ENCODE measurements at regions not wholly inside any gene's neighbourhood (a gene's known extent, or its start where the extent isn't known, plus 50 kb on each side); places are given as distances from the start of the nearest gene placed in this dataset.

DNA sequence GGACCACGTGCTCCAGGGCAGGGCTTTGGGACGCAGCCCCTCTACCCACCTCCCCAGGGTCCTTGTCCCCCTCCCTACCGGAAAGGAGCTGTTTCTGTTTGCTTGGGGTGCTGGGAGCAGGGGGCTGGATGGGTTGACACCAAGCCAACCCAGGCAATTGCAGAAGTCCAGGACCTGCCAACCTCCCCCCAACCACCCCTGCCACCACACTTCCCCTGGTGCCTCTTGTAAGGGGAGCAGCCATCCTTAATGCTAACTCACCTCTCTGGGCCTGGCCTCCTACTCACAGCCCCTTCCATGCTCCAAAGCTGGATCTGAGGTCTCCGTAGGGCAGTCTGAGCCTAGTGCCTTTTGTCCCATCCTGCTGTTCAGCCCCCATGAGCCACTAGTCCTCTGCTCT lies 631.9 kb downstream of the BCOR start:
- Histone ChIP-seq H3K4me3 (no peak overlapping the region), H3K27ac (no peak overlapping the region)
- DNase-seq (ENCODE audit: low spot score), result no peak
- TF ChIP-seq, protein P1, sequence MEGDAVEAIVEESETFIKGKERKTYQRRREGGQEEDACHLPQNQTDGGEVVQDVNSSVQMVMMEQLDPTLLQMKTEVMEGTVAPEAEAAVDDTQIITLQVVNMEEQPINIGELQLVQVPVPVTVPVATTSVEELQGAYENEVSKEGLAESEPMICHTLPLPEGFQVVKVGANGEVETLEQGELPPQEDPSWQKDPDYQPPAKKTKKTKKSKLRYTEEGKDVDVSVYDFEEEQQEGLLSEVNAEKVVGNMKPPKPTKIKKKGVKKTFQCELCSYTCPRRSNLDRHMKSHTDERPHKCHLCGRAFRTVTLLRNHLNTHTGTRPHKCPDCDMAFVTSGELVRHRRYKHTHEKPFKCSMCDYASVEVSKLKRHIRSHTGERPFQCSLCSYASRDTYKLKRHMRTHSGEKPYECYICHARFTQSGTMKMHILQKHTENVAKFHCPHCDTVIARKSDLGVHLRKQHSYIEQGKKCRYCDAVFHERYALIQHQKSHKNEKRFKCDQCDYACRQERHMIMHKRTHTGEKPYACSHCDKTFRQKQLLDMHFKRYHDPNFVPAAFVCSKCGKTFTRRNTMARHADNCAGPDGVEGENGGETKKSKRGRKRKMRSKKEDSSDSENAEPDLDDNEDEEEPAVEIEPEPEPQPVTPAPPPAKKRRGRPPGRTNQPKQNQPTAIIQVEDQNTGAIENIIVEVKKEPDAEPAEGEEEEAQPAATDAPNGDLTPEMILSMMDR (IDR thresholded peaks at IDR 0.05), result no peak

DNA sequence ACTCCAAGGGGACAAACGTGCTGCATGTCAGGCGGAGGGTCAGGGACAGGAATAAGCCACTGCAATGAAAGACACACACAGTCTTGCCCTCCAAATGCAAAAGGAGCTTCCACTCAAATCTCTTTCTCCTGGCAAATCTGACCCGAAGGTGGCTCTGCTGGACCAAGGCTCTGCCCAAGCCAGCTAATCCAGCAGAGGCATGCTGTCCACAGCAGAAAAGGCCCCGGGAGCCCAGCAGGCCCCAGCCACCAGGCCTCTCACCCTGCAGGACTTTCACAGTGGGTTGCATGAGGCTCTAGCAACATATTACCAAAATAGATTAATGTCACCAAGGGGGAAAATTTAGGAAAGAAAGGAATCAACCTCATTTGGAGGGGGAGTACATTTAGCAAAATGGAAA lies 628.6 kb downstream of the BCOR start:
- no peak for DNase-seq (ENCODE audit: low spot score)
- TF ChIP-seq, protein P1 (IDR thresholded peaks at IDR 0.05), result no peak
- H3K4me3 ChIP-seq, result no peak overlapping the region
- H3K27ac ChIP-seq, result no peak overlapping the region

DNA sequence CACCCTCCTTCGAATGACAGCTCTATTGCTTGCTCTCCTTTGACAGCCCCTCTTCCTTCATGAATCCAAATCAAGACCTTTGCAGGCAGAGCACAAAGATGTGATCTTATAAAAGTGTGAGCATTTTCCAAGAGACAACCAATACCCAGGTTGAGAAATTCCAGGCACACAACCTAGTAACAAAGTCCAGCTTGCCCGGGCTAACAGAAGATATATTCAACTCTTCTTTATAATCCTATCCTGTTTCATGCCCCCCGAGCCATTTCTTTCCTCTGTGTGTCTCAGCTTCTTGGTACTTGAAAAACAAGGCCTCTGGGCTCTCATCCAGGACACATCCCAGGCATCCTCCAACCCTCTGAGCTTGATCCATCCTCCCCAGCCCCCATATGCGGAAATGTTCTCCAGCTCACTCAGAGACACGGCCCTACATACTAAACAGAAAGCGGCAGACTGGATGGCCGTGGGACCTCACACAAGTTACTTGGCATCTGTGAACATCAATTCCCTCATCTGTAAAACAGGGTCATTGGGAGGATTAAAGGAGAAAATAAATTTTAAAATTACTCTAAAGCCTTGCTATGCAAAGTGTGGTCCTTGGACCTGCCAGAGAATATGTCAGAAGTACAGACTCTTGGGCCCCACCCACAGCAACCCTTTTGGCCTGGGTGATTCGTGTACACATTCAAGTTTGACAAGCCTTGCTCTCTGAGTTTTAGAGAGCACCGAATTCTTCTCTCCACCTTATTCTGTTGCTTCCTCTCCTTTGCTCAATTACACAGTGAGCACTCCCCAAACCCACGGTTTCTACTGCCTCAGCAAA lies 627.0 kb downstream of the BCOR start:
- TF ChIP-seq, protein P1 (IDR thresholded peaks at IDR 0.05), result no peak
- DNase-seq (ENCODE audit: low spot score), result no peak
- peak overlapping the region in 1 of 2 donors; percentile 25 for H3K27ac ChIP-seq
- no peak overlapping the region for H3K4me3 ChIP-seq

DNA sequence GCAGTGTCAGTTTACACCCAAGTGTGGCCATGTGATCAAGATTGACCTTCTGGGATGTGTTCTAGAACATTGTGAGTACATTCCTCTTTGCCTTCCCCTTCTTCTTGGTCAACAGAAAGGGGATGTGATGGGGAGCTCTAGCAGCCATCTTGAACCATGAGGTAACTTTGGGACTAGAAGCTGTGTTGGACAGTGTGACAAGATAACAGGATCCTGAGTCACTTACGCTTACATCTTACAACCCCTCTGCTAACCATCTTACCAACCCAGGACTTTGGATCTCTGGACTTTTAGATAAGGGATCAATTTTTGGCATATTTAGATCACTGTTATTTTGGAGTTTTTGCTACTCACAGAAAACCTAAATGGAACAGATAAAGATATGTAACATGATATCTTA lies 625.6 kb downstream of the BCOR start:
- H3K27ac ChIP-seq, result no peak overlapping the region
- H3K4me3 ChIP-seq, result no peak overlapping the region
- no peak for DNase-seq (ENCODE audit: low spot score)
- TF ChIP-seq, protein P1 (IDR thresholded peaks at IDR 0.05), result no peak

DNA sequence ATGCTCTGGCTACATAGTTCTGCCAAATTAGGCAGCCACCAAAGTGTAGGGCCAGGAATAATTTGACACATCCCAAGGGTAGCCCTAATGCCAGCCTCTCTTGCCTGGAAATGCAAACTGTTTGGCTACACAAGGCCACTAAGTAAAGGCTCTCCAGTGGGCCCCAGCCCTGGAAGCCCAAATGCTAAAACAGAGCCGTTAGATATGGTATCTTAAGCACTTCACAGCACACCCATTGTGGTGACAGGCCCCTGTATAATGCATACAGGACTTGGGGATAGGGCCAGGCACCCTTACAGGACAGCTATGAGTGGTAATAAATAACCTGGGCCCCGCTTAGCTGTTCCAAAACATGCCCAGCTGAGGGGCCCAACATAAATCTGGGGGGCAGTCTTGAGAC lies 623.9 kb downstream of the BCOR start:
- TF ChIP-seq, protein P1 (IDR thresholded peaks at IDR 0.05), result no peak
- H3K4me3 ChIP-seq, result no peak overlapping the region
- no peak overlapping the region for H3K27ac ChIP-seq
- DNase-seq (ENCODE audit: low spot score), result no peak

DNA sequence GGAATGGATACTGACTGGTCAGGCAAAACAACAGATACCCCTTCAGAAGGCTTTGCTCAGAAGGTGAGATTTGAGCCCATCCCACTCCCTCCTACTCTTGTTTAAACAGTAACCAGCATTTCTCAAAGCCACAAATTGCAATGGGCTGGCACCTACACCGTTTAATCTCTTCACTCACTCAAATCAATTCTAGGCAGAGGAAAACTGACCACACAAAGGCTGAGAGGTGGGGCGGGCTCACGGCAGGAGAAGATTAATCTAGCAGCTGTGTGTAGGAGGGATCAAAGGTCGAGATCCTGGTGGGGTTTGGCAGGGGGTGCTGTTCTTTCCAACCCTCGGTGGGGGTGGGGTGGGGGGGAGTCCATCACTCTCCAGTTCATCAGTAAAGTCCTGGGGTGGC lies 622.4 kb downstream of the BCOR start:
- no peak for DNase-seq (ENCODE audit: low spot score)
- Histone ChIP-seq H3K4me3 (no peak overlapping the region), H3K27ac (no peak overlapping the region)
- TF ChIP-seq, protein P1 (IDR thresholded peaks at IDR 0.05), result no peak

DNA sequence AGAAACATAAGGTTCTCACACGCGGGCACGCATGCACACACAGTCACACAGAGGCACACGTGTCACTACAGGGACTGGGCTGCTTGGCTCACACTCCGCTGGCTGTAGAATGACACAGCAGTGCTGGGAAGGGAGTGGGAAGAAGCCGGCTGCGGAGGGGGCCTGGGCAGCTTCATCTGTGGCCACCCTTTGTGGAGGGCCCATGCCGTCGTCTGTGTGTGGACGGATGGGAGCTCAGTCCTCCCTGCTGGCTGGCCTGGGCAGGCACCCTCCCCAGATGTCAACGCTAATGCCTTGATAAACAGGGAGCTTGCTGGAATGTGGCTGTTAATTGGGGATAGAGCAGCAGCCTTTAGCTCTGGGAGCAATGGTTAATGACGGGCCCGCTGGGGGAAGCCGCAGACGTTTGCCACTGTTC lies 621.1 kb downstream of the BCOR start:
- Histone ChIP-seq H3K27ac (no peak overlapping the region), H3K4me3 (no peak overlapping the region)
- no peak for DNase-seq (ENCODE audit: low spot score)
- TF ChIP-seq, protein P1 (IDR thresholded peaks at IDR 0.05), result no peak

All from coronary artery (tissue), 2 donors.